Posterior cingulate gyrus (tissue), 11 donors: ENCODE measurements at regions not wholly inside any gene's neighbourhood (a gene's known extent, or its start where the extent isn't known, plus 50 kb on each side); places are given as distances from the start of the nearest gene placed in this dataset.

Experiments used
- DNase-seq, 10 donors: peaks; one replicate each; pipeline versions ENCODE4 v3.0.0 to v3.0.0-alpha.2; 2020 to 2021; ENCODE audit warnings: mixed read lengths in 3 of 10
- intact Hi-C: fragments of 100-400 bp; cut with DNase I; formaldehyde crosslinking; loops from one replicate; pipeline ENCODE4 v1.15.1; 2023

DNA sequence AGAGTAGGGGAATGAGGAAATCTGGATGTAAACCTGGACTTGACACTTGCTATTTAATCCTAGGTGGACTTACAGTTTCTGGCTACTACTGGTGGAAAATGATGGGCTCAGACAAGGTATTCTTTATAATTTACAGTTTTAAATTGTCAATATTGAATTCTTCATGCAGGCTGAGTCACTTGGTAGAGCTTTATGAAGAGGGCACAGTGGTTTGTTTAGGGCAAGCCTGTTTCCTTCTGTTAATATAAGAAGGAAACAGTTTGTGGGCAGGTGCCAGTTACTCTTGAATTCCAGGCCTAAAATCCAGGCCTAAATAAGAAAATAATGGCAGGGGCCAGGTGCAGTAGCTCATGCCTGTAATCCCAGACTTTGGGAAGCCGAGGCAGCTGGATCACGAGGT lies 355.8 kb upstream of the RGS6 start:
- intact Hi-C loops = no loop called here

DNA sequence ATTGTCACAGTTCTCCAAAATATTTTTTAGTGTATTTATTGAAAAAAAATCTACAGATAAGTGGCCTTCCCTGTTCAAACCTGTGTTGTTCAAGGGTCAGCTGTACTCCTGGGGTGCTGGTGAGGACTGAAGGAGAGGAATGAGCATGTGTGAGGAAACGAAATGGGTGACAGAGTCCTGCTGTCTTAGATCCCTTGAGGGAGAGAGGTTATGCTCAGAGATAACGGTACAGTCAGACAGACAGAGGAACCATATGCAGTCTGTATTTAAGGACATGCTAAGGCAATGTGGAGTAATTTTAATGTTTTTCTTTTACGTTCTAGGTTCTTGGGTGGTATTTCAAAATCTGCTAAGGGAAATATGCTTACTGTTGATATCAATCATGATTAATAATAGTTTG lies 352.9 kb upstream of the RGS6 start:
- DNase-seq = no peak
- intact Hi-C loops = no loop called here

More for the DNA sequence above, 355.8 kb upstream of the RGS6 start:
- no peak for DNase-seq

DNA sequence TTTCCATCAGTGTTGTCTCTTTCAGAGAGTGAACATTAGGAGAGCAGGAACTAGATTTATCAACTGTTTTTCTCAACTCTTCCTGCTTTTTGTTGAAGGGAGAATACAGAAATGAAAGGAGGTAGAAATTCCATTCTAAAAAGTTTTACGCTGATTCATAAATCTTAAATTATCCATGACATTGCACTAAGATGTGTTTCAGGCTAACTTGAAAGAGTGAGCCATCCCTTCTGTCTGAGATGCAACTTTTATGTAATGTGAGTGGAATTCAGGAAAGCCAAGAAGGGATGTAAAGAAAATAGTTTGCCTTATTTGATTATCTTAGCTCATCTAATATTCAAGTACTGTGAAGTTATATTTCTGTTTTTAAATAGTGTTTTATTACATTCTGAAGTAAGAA lies 349.5 kb upstream of the RGS6 start:
- intact Hi-C loops = loop anchor here (10.0 kb wide), 1 partner anchor 48 kb away; no protein-coding TSS in a partner anchor
- DNase-seq = no peak

DNA sequence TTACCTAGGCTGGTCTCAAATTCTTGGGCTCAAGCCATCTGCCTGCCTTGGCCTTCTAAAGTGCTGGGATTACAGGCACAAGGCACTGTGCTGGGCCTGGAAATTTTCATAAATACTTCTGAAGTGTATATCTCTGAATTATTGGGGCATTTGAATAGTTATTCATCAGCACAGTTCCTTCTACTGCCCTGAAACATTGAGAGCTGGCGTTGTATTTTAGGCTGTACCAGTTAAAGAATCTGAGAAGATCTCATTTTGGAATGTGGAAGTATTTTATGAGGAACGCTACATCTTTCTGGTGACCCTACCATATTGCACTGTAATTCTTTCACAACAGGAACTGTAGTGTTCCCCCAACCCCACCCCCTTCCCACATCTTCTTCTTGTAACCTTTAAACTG lies 349.0 kb upstream of the RGS6 start:
- intact Hi-C loops = loop anchor here (10.0 kb wide), 1 partner anchor 48 kb away; no protein-coding TSS in a partner anchor
- no peak for DNase-seq

DNA sequence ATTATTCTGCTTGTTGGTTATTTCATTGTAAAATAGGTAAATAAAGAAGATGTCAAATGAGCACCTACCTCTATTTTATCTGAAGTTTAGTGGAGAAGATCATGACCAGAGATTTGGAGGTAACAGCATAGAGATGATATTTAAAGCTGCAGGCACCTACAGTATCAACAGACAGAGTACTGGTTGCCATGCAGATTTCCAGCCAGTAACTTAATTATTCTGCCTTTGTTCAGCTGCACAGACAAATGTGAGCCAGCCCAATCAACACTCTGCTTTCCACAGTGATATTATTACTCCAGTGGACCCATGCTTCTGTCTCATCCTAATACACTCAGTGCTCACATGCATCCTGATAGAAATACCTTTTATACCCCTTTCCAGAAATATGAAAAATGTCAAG lies 348.5 kb upstream of the RGS6 start:
- DNase-seq = no peak
- intact Hi-C loops = loop anchor here (10.0 kb wide), 1 partner anchor 49 kb away; no protein-coding TSS in a partner anchor

DNA sequence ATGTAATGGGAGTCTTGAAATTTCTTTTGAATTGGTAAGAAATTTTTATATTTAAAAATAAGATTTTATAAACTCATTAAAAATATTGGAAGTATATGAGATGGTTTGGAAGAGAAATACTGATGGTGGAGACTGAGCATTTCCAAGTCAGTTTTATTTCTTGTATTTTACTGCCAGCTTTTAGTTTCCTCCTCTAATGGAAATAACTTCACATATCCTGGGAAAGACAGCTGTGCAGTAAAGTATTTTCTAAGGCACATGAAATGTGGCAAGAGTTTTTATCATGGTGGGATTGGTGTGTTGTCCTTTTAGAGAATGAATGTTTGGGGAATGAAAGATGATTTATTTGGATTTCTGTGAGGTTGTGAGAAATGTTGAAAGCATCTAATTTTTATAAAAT lies 346.9 kb upstream of the RGS6 start:
- intact Hi-C loops = loop anchor here (10.0 kb wide), 1 partner anchor 51 kb away; no protein-coding TSS in a partner anchor
- no peak for DNase-seq

DNA sequence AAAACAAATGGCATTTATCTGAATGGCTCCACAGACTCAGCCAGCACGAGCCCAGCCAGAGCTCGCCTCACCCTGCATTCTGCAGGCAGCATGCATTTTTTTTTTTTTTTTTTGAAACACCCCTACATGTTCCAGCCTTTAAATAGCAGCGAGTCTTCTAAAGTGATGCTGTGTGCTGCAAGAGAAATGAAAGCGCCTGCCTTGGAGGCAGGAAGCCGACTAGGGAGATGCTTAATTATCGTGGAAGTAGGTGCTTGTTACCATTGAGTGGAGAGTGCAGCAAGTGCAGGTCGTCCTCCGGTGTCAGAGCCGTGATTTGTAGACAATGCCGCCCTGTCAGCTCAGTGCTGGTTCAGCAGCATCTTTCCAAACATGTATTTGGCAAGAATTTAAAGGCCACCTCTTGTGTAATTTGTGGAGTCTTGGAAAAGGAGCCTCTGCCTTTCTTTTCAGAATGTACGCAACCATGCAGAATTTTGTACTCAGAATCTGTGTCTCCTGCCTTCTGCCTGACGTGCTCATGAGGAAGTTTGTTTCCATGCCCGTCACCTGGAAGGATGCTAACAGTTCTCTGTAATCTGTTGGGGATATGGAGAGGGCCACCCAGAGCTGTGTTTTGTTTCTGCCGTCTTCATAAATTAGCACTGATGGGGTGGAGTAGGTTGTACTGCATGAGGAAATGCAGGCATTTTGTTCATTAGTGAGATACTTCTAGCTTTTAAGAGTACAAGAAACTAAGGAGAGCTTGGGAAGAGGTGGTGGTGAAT lies 345.9 kb upstream of the RGS6 start:
- intact Hi-C loops = loop anchor here (10.0 kb wide), 1 partner anchor 52 kb away; no protein-coding TSS in a partner anchor
- peak; percentile 14 to 90 (median 43) for DNase-seq

DNA sequence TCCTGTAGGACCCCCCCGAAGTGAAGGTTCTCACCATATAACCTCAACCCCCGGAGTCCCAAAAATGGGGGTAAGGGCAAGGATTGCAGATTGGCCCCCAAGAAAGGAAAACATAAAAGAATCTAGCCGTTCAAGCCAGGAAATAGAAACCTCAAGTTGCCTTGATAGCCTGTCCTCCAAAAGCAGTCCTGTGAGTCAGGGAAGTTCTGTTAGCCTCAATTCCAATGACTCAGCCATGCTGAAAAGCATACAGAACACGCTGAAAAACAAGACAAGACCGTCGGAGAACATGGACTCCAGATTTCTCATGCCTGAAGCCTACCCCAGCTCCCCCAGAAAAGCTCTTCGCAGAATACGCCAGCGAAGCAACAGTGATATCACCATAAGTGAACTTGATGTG lies 344.2 kb upstream of the RGS6 start:
- intact Hi-C loops = loop anchor here (10.0 kb wide), 1 partner anchor 53 kb away; no protein-coding TSS in a partner anchor
- DNase-seq = no peak

DNA sequence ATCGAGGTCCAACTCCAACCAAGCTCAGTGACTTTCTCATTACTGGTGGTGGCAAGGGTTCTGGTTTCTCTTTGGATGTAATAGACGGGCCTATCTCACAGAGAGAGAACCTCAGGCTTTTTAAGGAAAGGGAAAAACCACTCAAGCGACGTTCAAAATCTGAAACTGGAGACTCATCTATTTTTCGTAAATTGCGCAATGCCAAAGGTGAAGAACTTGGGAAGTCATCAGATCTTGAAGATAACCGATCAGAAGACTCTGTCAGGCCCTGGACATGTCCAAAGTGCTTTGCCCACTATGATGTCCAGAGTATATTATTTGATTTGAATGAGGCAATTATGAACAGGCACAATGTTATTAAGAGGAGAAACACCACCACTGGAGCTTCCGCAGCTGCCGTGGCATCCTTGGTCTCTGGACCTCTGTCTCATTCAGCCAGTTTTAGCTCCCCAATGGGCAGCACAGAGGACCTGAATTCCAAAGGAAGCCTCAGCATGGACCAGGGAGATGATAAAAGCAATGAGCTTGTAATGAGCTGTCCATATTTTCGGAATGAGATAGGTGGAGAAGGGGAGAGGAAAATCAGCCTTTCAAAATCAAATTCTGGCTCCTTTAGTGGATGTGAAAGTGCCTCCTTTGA lies 343.5 kb upstream of the RGS6 start:
- DNase-seq = no peak
- intact Hi-C loops = loop anchor here (10.0 kb wide), 1 partner anchor 54 kb away; no protein-coding TSS in a partner anchor

DNA sequence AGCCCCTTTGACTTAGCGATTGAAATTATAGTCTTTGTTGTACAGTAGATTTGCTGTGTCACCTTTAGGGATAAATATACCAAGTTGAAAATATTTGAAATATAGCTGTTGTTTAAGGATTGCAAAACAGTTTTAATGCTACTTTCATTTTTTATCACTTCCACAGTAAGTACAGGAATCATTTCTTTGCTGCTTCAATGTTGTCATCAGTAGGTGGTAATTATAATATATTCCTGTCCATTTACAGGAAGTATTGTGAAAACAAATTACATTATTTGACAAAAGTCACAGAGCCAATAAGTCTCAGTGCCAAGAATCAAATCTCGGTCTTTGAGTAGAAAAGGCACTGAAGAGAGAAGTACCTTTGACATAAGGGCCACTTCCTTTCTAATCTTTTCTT lies 342.6 kb upstream of the RGS6 start:
- DNase-seq = no peak
- intact Hi-C loops = loop anchor here (10.0 kb wide), 1 partner anchor 55 kb away; no protein-coding TSS in a partner anchor

DNA sequence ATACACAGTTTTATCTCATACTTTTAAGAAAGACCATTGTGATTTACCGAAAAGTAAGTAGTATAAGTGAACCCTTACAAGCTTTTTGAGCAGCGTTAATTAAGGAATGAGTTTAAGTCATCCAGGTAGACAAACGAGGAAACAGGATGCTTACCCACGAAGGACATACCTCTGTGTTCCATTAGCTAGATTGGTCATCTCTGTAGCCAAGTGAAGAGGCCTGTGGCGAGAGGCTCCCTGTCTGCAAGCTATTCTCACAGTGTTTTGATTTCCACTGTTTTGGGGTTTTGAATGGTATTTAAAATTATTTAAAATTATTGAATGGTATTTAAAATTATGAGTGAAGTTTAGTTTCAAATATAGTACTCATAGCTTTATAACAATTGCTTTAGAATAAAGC lies 342.1 kb upstream of the RGS6 start:
- intact Hi-C loops = no loop called here
- DNase-seq = no peak

DNA sequence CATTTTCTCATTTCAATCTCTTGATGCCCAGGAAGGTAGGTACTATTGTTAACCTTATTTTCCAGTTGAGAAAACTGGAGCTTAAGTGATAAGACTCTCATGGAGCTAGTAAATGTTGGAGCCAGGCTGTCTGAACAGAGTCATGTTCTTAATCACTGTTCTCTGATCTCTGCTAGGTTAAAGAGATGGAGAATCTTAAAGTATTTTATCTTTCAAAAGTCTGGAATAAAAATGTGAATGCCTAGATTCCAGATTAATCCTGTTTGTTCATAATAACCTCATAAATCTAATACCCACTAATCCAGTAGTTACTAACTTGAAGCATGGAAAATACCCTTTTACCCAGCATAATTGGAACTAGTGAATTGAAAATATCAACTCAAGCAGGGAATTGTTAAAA lies 341.0 kb upstream of the RGS6 start:
- intact Hi-C loops = no loop called here
- DNase-seq = no peak

DNA sequence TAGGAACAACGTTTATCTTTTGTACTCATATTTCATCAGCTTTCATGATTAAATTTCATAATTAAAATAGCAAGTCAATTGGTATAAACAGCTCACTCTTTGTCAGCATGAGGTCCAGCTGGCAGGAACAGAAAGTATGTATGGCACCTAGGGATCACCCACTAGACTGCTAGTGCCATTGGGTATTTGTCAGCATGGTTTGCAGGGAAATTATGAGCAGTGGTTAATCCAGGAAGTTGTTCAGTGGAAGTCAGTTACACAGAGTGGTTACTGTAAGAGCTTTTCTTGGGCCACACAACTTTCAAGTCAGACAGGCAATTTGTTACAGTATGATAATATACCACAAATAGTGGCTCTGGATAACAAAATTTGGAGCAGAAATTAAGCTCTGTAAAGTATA lies 340.3 kb upstream of the RGS6 start:
- no peak for DNase-seq
- intact Hi-C loops = no loop called here

DNA sequence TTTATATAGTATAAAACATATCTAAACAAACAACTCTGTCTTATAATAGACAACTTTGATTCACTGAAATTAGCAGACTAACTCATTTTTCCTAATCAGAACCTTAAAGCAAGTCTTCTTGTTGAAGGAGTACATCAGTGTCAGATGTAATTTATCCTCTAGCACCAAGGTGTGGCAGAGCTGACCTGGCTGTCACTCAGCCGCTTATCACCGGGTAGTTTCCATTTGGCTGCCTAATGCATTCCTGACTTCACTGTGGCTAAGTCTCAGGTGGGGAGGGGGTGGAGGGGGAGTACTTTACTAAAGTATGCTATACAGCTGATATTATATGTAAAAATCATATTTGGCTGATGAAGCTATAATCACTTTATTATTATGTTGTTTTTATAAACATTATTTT lies 339.9 kb upstream of the RGS6 start:
- intact Hi-C loops = no loop called here
- DNase-seq = no peak

DNA sequence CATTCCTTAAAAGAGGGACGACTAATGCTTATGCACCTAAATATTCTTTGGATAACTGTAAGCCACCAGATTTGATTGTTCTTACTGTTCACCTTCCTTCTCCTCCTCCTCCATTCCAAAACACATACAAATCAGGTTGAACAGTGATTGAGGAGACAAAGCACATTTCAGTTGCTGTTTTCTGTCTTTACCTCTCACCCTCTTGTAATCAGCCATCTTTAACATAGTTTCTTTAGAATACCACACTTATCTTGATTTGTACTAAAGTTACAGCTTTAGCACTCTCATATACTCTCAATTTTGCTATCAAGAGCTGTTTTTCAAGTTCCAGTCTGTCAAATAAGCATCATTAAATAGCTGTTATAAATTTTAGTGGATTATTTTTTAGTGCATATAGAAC lies 338.3 kb upstream of the RGS6 start:
- intact Hi-C loops = no loop called here
- DNase-seq = no peak

DNA sequence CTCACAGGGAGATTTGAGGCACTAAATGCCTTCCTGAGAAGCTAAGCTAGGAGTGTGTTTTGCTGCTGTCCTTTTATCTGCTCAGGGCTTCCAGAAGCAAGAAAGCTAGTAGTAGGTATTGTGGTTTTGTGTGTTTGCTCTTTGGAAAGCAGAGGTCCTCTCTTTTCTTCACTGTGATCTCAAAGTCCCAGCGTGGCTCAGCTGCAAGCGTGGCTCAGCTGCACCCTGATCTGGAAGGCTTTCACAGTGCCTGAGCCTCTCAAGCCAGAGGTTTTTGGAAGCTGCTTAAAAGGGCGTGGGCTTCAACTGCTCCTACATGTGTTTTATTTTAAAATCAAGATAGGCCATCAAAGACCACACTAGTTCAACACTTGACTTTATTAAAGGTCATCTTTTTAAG lies 337.4 kb upstream of the RGS6 start:
- peak in 7 of 10 donors; percentile 13 to 78 (median 35) for DNase-seq
- intact Hi-C loops = loop anchor here (5.0 kb wide), 1 partner anchor 273 kb away; the partner anchor contains the start of gene SIPA1L1

DNA sequence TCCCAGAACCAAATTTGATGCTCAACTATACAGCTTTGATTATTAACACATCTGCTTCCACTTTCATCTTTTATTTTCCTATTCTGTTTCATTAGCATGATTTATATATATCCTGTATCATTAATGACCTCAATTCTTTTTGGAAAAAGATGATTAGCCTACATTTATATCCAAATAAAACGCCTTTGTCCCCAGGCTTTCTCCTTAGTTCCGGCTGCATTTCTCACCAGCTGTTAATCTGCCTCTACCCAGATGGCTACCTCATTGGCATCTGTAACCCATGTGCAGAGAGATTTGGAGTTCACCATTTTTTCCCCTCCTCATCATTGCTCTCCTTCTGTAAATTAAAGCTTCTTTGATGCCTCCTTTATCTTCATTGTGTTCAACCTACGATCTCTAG lies 336.8 kb upstream of the RGS6 start:
- no peak for DNase-seq
- intact Hi-C loops = loop anchor here (5.0 kb wide), 1 partner anchor 273 kb away; the partner anchor contains the start of gene SIPA1L1

DNA sequence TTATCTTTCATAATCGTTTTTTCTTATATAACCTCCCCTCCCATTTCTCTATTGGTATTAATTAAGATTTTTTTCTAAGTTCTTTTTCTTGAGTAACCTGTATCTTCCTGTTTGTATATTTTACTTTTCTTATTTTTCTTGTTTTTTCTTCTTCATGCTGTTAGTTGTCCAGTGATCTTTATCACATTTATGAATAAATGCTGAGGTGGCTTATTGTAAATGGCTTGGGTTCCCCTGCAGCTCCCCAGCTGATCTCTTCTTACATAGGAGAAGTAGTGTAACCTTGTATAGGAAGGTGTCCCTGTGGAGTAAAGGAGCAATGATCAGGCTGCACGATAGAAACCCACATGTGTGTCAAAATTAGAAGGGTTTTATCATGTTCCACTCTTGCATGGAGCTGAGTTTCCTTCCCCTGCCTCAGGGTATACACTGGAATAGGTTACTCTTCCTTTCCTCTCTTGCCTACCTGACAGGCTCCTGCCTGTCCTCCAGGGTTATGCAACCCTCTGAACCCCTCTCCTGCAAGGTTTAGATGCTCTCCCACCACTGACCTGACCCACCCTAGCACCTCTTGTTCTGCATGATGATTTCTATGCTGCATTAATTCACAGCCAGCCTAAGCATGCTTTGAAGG lies 334.8 kb upstream of the RGS6 start:
- intact Hi-C loops = loop anchor here (5.0 kb wide), 1 partner anchor 275 kb away; the partner anchor contains the start of gene SIPA1L1

DNA sequence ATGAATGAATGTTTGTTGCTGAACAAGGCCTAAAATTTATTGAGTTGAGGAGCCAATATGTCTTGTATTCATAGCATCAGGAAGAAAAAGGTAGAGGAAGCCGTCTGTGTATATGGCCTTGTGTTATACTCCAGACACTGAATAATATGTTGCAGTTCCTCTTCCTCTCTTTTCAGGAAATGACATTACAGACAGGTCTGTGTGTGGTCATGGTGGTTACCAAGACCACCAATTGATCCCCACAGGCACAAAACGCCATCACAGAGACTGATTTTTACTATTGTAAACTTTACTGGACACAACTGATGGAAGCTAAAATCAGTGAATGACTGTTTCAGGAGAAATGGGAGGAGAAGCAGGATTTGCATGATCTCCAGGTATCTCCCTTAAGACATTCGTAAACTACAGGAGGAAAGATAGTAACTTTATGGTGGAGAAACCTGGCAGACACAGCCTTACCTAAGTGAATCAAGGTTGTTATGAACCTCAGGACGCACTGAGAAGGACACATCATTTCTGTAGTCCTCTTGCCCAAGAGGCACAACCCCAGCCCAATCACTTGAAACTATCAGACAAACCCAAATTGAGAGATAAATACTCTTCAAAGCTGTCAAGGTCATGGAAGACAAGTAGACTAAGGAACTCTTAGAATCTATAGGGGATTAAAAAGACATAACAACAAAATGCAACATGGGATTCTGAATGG lies 334.1 kb upstream of the RGS6 start:
- DNase-seq = no peak
- intact Hi-C loops = loop anchor here (5.0 kb wide), 1 partner anchor 276 kb away; the partner anchor contains the start of gene SIPA1L1

More for the DNA sequence above, 334.8 kb upstream of the RGS6 start:
- DNase-seq = no peak

DNA sequence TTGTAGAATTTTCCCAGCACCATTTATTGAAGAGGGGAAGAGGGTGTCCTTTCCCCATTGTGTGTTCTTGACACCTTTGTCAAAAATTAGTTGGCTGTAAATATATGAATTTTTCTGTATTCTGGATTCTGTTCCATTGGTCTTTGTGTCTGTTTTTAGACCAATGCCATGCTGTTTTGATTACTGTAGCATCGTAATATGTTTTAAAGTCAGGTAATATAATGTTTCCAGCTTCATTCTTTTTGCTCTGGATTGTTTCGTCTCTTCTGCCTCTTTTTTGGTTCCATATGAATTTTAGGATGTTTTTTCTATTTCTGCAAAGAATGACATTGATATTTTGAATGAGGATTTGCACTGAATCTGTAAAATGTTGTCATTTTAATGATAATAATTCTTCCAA lies 331.9 kb upstream of the RGS6 start:
- intact Hi-C loops = no loop called here
- DNase-seq = no peak
